SU-DHL-6 (cell line): ENCODE measurements at regions not wholly inside any gene's neighbourhood (a gene's known extent, or its start where the extent isn't known, plus 50 kb on each side); places are given as distances from the start of the nearest gene placed in this dataset.

Experiments
- CTCF ChIP-seq: fragments of 200-600 bp; sonication (generic); IDR thresholded peaks from one replicate; pipeline ENCODE4 v1.5.1; 2017; ENCODE audit warnings: antibody characterized with exemption, mild to moderate bottlenecking, low read length, moderate library complexity; ENCODE audit not compliant: insufficient read depth, poor library complexity, severe bottlenecking
- EZH2phosphoT487 ChIP-seq: fragments of 200-600 bp; sonication (generic), shearing (Covaris generic); conservative IDR thresholded peaks from 2 replicates; pipeline ENCODE4 v1.6.1; 2018; ENCODE audit warnings: mild to moderate bottlenecking, antibody characterized with exemption, low read length, moderate library complexity, mixed read lengths

- no peak for TF ChIP-seq CTCF
- TF ChIP-seq EZH2phosphoT487: no peak
Observed at GRCh38 chr3:187821616-187822317, 76.5 kb upstream of the BCL6 start.
